ENCODE measurements at regions not wholly inside any gene's neighbourhood (a gene's known extent, or its start where the extent isn't known, plus 50 kb on each side); places are given as distances from the start of the nearest gene placed in this dataset.
"Not testable (repeated sequence)": the region's sequence is repeated elsewhere in the genome, so short reads cannot be mapped to it uniquely, and the experiment has no call there.

GRCh38 chr7:34207810-34208209 lies 302.5 kb downstream of the BMPER start:
- Mint-ChIP-seq H3K9me3 (peaks cover 3% of the 10 kb centered on the region), H3K4me1 (no peaks in the 10 kb centered on the region), H3K36me3 (ENCODE audit: low read depth) (no peaks in the 10 kb centered on the region), H3K27me3 (no peaks in the 10 kb centered on the region), H3K4me3 (no peak overlapping the region), H3K27ac (no peak overlapping the region)
- no peak for DNase-seq
- ChIA-PET CTCF (no interaction called here), POLR2A (no interaction called here)

GRCh38 chr7:34208878-34209621 lies 303.7 kb downstream of the BMPER start:
- H3K4me3 Mint-ChIP-seq = no peak overlapping the region
- no peak overlapping the region for H3K27ac Mint-ChIP-seq
- ChIA-PET CTCF (no interaction called here), POLR2A (no interaction called here)
- H3K4me1 Mint-ChIP-seq = no peaks in the 10 kb centered on the region
- no peaks in the 10 kb centered on the region for H3K27me3 Mint-ChIP-seq
- peaks cover 3% of the 10 kb centered on the region for H3K9me3 Mint-ChIP-seq
- no peak for DNase-seq
- no peaks in the 10 kb centered on the region for H3K36me3 Mint-ChIP-seq (ENCODE audit: low read depth)

- H3K36me3 Mint-ChIP-seq (ENCODE audit: low read depth) = no peaks in the 10 kb centered on the region
- no peak for DNase-seq
- H3K27ac Mint-ChIP-seq = no peak overlapping the region
- no peak overlapping the region for H3K4me3 Mint-ChIP-seq
- H3K4me1 Mint-ChIP-seq = no peaks in the 10 kb centered on the region
- no peaks in the 10 kb centered on the region for H3K27me3 Mint-ChIP-seq
- CTCF ChIA-PET = no interaction called here
- POLR2A ChIA-PET = no interaction called here
- peaks cover 3% of the 10 kb centered on the region for H3K9me3 Mint-ChIP-seq
These were observed 305.7 kb downstream of the BMPER start for GRCh38 chr7:34211018-34211417.

- ChIA-PET CTCF (no interaction called here), POLR2A (no interaction called here)
- H3K4me3 Mint-ChIP-seq = no peak overlapping the region
- no peaks in the 10 kb centered on the region for H3K4me1 Mint-ChIP-seq
- no peaks in the 10 kb centered on the region for H3K27me3 Mint-ChIP-seq
- no peaks in the 10 kb centered on the region for H3K9me3 Mint-ChIP-seq
- no peak for DNase-seq
- H3K27ac Mint-ChIP-seq = no peak overlapping the region
- H3K36me3 Mint-ChIP-seq (ENCODE audit: low read depth) = no peaks in the 10 kb centered on the region
These were observed 312.6 kb downstream of the BMPER start for GRCh38 chr7:34217972-34218371.

- Mint-ChIP-seq H3K27me3 (no peaks in the 10 kb centered on the region), H3K36me3 (ENCODE audit: low read depth) (no peaks in the 10 kb centered on the region), H3K9me3 (no peaks in the 10 kb centered on the region), H3K4me3 (no peak overlapping the region), H3K4me1 (no peaks in the 10 kb centered on the region), H3K27ac (no peak overlapping the region)
- ChIA-PET CTCF (no interaction called here), POLR2A (no interaction called here)
- no peak for DNase-seq
These were observed 313.9 kb downstream of the BMPER start for GRCh38 chr7:34219153-34219718.

GRCh38 chr7:34220506-34221185 lies 315.3 kb downstream of the BMPER start:
- no peaks in the 10 kb centered on the region for H3K36me3 Mint-ChIP-seq (ENCODE audit: low read depth)
- H3K4me3 Mint-ChIP-seq = no peak overlapping the region
- no peaks in the 10 kb centered on the region for H3K27me3 Mint-ChIP-seq
- no peak for DNase-seq
- no peak overlapping the region for H3K27ac Mint-ChIP-seq
- CTCF ChIA-PET = no interaction called here
- POLR2A ChIA-PET = no interaction called here
- no peaks in the 10 kb centered on the region for H3K9me3 Mint-ChIP-seq
- H3K4me1 Mint-ChIP-seq = no peaks in the 10 kb centered on the region

GRCh38 chr7:34222316-34222715 lies 317.0 kb downstream of the BMPER start:
- H3K4me3 Mint-ChIP-seq = no peak overlapping the region
- H3K36me3 Mint-ChIP-seq (ENCODE audit: low read depth) = no peaks in the 10 kb centered on the region
- no peaks in the 10 kb centered on the region for H3K9me3 Mint-ChIP-seq
- no peaks in the 10 kb centered on the region for H3K27me3 Mint-ChIP-seq
- no peak overlapping the region for H3K27ac Mint-ChIP-seq
- H3K4me1 Mint-ChIP-seq = no peaks in the 10 kb centered on the region
- ChIA-PET POLR2A (no interaction called here), CTCF (no interaction called here)
- DNase-seq = no peak

DNA sequence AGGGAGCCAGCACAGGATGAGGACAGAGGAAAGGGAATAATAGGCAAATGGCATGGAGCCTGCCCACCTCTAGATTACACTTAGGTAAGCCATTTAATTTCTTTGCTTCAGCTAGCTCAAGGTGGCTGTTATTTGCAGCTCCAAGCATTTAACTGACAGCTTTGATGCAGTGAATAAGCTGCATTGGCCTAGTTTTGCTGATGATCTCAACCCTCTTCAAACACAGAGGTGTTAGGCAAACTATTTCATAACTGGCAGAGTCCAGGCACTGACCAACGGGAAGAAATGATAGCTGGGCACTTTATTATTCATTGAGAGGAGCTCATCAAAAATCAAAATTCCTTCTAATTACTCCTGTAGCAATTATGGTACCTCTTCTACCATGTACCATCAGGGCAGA lies 317.4 kb downstream of the BMPER start:
- no peak for DNase-seq
- Mint-ChIP-seq H3K27ac (no peak overlapping the region), H3K27me3 (no peaks in the 10 kb centered on the region), H3K4me1 (no peaks in the 10 kb centered on the region), H3K36me3 (ENCODE audit: low read depth) (no peaks in the 10 kb centered on the region), H3K9me3 (no peaks in the 10 kb centered on the region), H3K4me3 (no peak overlapping the region)
- ChIA-PET CTCF (no interaction called here), POLR2A (no interaction called here)

DNA sequence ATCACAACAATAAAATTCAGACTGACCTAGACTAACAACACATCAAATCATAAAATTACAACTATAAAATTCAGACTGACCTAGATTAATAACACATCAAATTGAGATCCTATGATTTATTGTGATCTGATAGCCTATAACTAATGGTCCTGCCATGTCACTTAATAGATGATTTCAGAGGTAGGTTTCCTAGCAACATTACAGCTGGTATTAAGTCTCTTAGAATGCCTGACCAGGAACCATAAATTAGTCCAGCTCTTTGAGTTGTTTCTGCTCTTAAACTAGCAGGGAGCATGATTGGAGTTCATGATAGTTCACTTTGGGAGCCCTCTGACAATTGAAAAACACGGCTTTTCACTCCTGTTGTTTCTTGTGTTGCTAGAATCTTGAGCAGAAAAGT lies 318.9 kb downstream of the BMPER start:
- CTCF ChIA-PET = no interaction called here

GRCh38 chr7:34225193-34225592 lies 319.9 kb downstream of the BMPER start:
- peaks cover 2% of the 10 kb centered on the region for H3K9me3 Mint-ChIP-seq
- no peak overlapping the region for H3K4me3 Mint-ChIP-seq
- ChIA-PET CTCF (no interaction called here), POLR2A (no interaction called here)
- DNase-seq = no peak
- H3K27ac Mint-ChIP-seq = no peak overlapping the region
- H3K36me3 Mint-ChIP-seq (ENCODE audit: low read depth) = no peaks in the 10 kb centered on the region
- H3K27me3 Mint-ChIP-seq = no peaks in the 10 kb centered on the region
- no peaks in the 10 kb centered on the region for H3K4me1 Mint-ChIP-seq

More for the DNA sequence above, 318.9 kb downstream of the BMPER start:
- Mint-ChIP-seq H3K4me3 (no peak overlapping the region), H3K27me3 (no peaks in the 10 kb centered on the region), H3K9me3 (no peaks in the 10 kb centered on the region), H3K36me3 (ENCODE audit: low read depth) (no peaks in the 10 kb centered on the region), H3K4me1 (no peaks in the 10 kb centered on the region), H3K27ac (no peak overlapping the region)
- POLR2A ChIA-PET = no interaction called here
- no peak for DNase-seq

GRCh38 chr7:34227525-34227924 lies 322.2 kb downstream of the BMPER start:
- ChIA-PET POLR2A (no interaction called here), CTCF (no interaction called here)
- H3K36me3 Mint-ChIP-seq (ENCODE audit: low read depth) = no peaks in the 10 kb centered on the region
- no peak for DNase-seq
- no peaks in the 10 kb centered on the region for H3K4me1 Mint-ChIP-seq
- H3K27ac Mint-ChIP-seq = no peak overlapping the region
- peaks cover 2% of the 10 kb centered on the region for H3K9me3 Mint-ChIP-seq
- no peak overlapping the region for H3K4me3 Mint-ChIP-seq
- H3K27me3 Mint-ChIP-seq = no peaks in the 10 kb centered on the region

- H3K9me3 Mint-ChIP-seq; CTCF ChIA-PET; POLR2A ChIA-PET; H3K4me3 Mint-ChIP-seq; H3K4me1 Mint-ChIP-seq; DNase-seq; H3K27me3 Mint-ChIP-seq; H3K36me3 Mint-ChIP-seq (ENCODE audit: low read depth); H3K27ac Mint-ChIP-seq: not testable (repeated sequence)
These were observed 329.8 kb downstream of the BMPER start for GRCh38 chr7:34235101-34235500.

DNA sequence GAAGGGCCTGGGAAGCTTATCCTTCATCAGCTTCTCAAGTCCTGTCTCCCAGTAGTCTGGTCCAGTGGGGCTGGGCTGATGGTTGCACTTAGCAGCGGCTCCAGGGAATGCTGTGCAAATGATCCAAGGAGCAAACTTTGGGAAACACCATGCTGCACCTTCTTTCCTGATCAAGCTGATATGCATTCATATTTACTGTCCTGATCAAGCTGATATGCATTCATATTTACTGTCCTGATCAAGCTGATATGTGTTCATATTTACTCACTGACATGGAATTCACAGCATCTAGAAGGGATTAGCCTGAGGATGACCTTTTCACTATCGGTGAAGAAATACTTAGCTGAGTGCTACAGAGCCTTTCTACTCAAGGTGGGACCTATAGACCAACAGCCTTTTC lies 330.7 kb downstream of the BMPER start:
- POLR2A ChIA-PET = no interaction called here
- CTCF ChIA-PET = no interaction called here
- Mint-ChIP-seq H3K36me3 (ENCODE audit: low read depth) (no peaks in the 10 kb centered on the region), H3K27ac (no peak overlapping the region), H3K9me3 (no peaks in the 10 kb centered on the region), H3K27me3 (no peaks in the 10 kb centered on the region), H3K4me1 (no peaks in the 10 kb centered on the region), H3K4me3 (no peak overlapping the region)
- no peak for DNase-seq

GRCh38 chr7:34236839-34237492 lies 331.6 kb downstream of the BMPER start:
- no peaks in the 10 kb centered on the region for H3K9me3 Mint-ChIP-seq
- DNase-seq = no peak
- H3K27me3 Mint-ChIP-seq = no peaks in the 10 kb centered on the region
- POLR2A ChIA-PET = no interaction called here
- H3K4me1 Mint-ChIP-seq = no peaks in the 10 kb centered on the region
- H3K27ac Mint-ChIP-seq = no peak overlapping the region
- CTCF ChIA-PET = no interaction called here
- H3K4me3 Mint-ChIP-seq = no peak overlapping the region
- no peaks in the 10 kb centered on the region for H3K36me3 Mint-ChIP-seq (ENCODE audit: low read depth)
